HEK293T (cell line): ENCODE measurements at regions not wholly inside any gene's neighbourhood (a gene's known extent, or its start where the extent isn't known, plus 50 kb on each side); places are given as distances from the start of the nearest gene placed in this dataset.

Experiments
- ARNT ChIP-seq: fragments of 450-650 bp; IDR thresholded peaks from 2 replicates; pipeline ENCODE4 v1.6.1; 2017; ENCODE audit warnings: mild to moderate bottlenecking
- BHLHE40 ChIP-seq: fragments of 450-650 bp; IDR thresholded peaks from 2 replicates; pipeline ENCODE4 v1.6.1; 2016; ENCODE audit warnings: mild to moderate bottlenecking, moderate library complexity, borderline replicate concordance
- ELF4 ChIP-seq: fragments of 450-650 bp; IDR thresholded peaks from 2 replicates; pipeline ENCODE4 v1.6.1; 2017; ENCODE audit warnings: antibody characterized with exemption
- FOXA1 ChIP-seq: fragments of 450-650 bp; IDR thresholded peaks from 2 replicates; pipeline ENCODE4 v1.6.1; 2016; ENCODE audit warnings: mild to moderate bottlenecking
- FOXM1 ChIP-seq: fragments of 450-650 bp; IDR thresholded peaks from 2 replicates; pipeline ENCODE4 v1.6.1; 2017; ENCODE audit warnings: mild to moderate bottlenecking, borderline replicate concordance
- HDGF ChIP-seq: fragments of 450-650 bp; IDR thresholded peaks from 2 replicates; pipeline ENCODE4 v1.6.1; 2017; ENCODE audit warnings: antibody characterized with exemption, borderline replicate concordance
- PKNOX1 ChIP-seq: fragments of 450-650 bp; IDR thresholded peaks from 2 replicates; pipeline ENCODE4 v1.6.1; 2016
- SUZ12 ChIP-seq: fragments of 450-650 bp; IDR thresholded peaks from 2 replicates; pipeline ENCODE4 v1.6.1; 2016; ENCODE audit warnings: mild to moderate bottlenecking

DNA sequence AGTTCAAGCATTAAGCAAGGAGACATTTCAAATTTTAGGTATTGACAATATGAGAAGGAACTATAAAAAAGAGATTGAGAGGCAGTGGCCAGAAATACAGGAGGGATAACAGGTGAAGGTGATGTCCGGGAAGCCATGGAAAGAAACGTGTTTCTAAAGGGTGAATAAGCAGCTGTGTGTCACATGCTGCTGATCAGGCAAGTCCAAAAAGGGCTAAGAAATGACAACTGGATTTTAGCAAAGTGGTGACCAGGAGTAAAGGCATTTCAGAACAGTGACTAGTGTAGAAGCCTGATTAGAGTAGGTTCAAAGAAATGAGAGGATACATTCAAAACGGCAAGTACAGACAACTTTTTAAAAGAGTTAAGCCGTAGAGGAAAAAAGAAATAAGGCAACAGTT, 204.3 kb upstream of the DIO2 start:
- TF ChIP-seq FOXA1 = no peak
- no peak for TF ChIP-seq SUZ12
- TF ChIP-seq PKNOX1 = no peak
- TF ChIP-seq ARNT = no peak
- TF ChIP-seq ELF4 = no peak
- TF ChIP-seq FOXM1 = no peak
- no peak for TF ChIP-seq HDGF
- no peak for TF ChIP-seq BHLHE40
